Dermis blood vessel endothelial cell (primary cell): ENCODE measurements at regions not wholly inside any gene's neighbourhood (a gene's known extent, or its start where the extent isn't known, plus 50 kb on each side); places are given as distances from the start of the nearest gene placed in this dataset.

Experiments used
- DNase-seq: peaks from one replicate; pipeline ENCODE4 v3.0.0; 2010

- DNase-seq: no peak
These were observed 219.0 kb upstream of the ONECUT1 start for GRCh38 chr15:53009093-53009492.

GRCh38 chr15:53000409-53000808 lies 210.3 kb upstream of the ONECUT1 start:
- no peak for DNase-seq

GRCh38 chr15:52997123-52997522 lies 207.0 kb upstream of the ONECUT1 start:
- DNase-seq: no peak

GRCh38 chr15:52994290-52994689 lies 204.2 kb upstream of the ONECUT1 start:
- no peak for DNase-seq

- DNase-seq: no peak
These were observed 194.4 kb upstream of the ONECUT1 start for GRCh38 chr15:52984507-52984906.

- no peak for DNase-seq
These were observed 190.3 kb upstream of the ONECUT1 start for GRCh38 chr15:52980446-52980845.

GRCh38 chr15:52976516-52977075 lies 186.5 kb upstream of the ONECUT1 start:
- no peak for DNase-seq

GRCh38 chr15:52975941-52976449 lies 185.9 kb upstream of the ONECUT1 start:
- no peak for DNase-seq

- DNase-seq: no peak
These were observed 173.7 kb upstream of the ONECUT1 start for GRCh38 chr15:52963865-52964264.

- no peak for DNase-seq
These were observed 170.1 kb upstream of the ONECUT1 start for GRCh38 chr15:52960283-52960682.

- no peak for DNase-seq
These were observed 153.6 kb upstream of the ONECUT1 start for GRCh38 chr15:52943746-52944145.

GRCh38 chr15:52936489-52936888 lies 146.4 kb upstream of the ONECUT1 start:
- DNase-seq: no peak

GRCh38 chr15:52925130-52925529 lies 135.0 kb upstream of the ONECUT1 start:
- no peak for DNase-seq

GRCh38 chr15:52924630-52925029 lies 134.5 kb upstream of the ONECUT1 start:
- no peak for DNase-seq

- DNase-seq: no peak
These were observed 133.5 kb upstream of the ONECUT1 start for GRCh38 chr15:52923626-52924025.

GRCh38 chr15:52922871-52923270 lies 132.7 kb upstream of the ONECUT1 start:
- no peak for DNase-seq

- DNase-seq: no peak
These were observed 122.0 kb upstream of the ONECUT1 start for GRCh38 chr15:52912172-52912571.

GRCh38 chr15:52893338-52893737 lies 103.2 kb upstream of the ONECUT1 start:
- no peak for DNase-seq

GRCh38 chr15:52879904-52880303 lies 89.8 kb upstream of the ONECUT1 start:
- DNase-seq: no peak

- DNase-seq: no peak
These were observed 89.0 kb upstream of the ONECUT1 start for GRCh38 chr15:52879145-52879544.

GRCh38 chr15:52876991-52877663 lies 87.0 kb upstream of the ONECUT1 start:
- DNase-seq: no peak

GRCh38 chr15:52872036-52872818 lies 82.1 kb upstream of the ONECUT1 start:
- DNase-seq: no peak

- no peak for DNase-seq
These were observed 79.9 kb upstream of the ONECUT1 start for GRCh38 chr15:52870015-52870414.

GRCh38 chr15:52866698-52867097 lies 76.6 kb upstream of the ONECUT1 start:
- DNase-seq: no peak
